ENCODE measurements at regions not wholly inside any gene's neighbourhood (a gene's known extent, or its start where the extent isn't known, plus 50 kb on each side); places are given as distances from the start of the nearest gene placed in this dataset.
"Not testable (repeated sequence)": the region's sequence is repeated elsewhere in the genome, so short reads cannot be mapped to it uniquely, and the experiment has no call there.

DNA sequence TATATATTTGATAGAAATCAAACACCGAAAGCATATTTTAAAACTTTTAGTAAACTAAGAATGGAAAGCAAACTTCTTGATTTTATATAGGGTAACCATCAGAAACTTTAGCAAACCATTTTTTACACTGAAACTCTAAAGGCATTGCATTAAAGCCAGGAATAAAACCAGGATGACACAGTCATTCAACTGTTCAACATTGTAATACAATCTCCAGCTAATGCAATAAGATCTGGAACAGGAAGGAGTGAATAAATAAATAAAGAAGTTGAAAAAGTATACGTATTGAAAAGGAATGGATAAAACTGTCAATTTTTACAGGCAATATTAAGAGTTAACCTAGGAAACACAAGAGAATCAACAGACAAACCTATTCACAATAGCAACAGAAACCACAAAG lies 181.9 kb upstream of the TTC14 start:
- DNase-seq (ENCODE audit: low read depth), result peak; percentile 70

DNA sequence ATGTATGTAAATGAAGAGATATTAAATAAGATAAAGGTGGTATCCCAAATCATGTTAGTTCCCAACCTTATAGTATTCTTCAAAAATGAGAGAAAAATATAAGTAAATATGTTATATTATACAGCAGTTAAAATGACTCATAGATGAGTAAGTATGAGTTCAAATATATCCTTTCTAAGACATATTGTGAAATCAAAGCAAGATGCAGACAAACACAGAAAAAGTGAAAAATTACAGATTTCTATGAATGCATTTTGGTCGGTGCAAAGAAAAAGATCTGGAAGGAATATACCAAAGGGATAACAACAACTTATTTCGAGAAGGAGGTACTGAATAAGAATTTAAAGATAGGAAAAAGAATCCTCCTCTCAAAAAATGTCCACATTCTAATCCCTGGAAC lies 181.2 kb upstream of the TTC14 start:
- peak; percentile 48 for DNase-seq (ENCODE audit: low read depth)

DNA sequence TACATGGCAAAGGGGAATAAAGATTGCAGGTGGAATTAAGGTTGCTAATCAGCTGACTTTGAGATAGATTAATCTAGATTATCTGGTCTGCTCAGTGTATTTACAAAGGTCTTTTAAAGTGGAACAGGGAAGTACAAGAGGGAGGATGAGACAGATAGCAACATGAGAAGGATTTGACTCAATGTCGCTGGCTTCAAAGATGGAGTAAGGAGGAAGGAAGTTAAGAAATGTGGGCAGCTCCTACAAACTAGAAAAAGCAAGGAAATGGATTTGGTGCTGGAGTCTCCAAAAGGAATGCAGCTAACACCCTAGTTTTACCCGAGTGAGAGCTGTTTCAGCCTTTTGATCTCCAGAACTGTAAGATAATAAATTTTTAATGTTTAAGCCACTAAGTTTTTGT lies 180.7 kb upstream of the TTC14 start:
- peak; percentile 60 for DNase-seq (ENCODE audit: low read depth)

DNA sequence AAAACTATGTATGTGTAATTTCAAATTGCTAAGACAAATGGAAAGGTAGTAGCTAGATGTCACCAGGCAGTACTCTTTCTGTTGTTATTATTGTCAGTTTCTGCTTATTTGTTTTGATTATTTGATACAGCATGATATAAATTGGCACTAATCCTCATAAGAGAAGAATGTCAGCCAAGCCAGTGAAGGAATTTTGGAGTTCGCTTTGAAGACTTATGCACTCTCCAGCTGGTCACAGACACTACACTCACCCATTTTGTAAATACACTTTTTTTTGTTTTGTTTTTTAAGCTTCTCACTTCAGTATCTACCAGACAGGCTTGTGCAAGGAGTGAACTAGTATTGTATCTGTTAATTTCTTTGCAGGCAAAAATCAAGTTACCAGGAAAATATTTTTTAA lies 180.2 kb upstream of the TTC14 start:
- peak; percentile 49 for DNase-seq (ENCODE audit: low read depth)

DNA sequence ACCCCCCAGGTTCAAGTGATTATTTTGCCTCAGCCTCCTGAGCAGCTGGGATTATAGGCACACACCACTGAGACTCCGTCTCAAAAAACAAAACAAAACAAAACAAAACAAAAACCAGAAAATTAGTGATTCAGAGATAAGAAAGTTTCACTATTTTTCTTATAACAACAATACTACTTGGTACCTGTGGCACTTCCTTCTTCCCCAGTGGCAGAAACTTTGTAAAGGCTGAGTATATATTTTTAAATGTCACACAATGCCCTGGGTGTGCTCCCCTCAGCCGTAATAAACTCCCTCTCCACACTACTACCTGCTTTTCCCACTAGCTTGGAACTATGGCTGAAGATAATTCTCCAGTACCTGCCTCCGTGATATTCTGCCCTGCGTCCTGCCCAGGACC lies 177.7 kb upstream of the TTC14 start:
- DNase-seq (ENCODE audit: low read depth), result not testable (repeated sequence)

DNA sequence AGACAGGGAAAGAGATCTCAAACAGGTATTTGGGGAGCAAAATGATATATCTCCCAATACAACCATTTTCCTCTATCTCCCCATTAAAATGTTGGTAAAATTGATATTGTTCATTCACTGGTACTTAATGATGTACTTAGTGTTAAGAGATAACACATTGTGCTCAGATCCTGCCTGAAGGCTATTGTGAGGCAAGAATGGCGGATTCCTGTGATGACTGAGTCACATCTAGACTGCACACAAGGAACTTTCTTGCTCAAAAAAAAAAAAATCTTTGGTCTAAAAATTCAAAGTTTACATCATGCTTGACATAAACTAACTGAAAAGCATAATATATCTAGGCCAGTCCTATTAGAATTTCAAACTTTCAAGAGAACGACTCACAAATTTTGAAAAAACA lies 171.1 kb upstream of the TTC14 start:
- peak; percentile 69 for DNase-seq (ENCODE audit: low read depth)

DNA sequence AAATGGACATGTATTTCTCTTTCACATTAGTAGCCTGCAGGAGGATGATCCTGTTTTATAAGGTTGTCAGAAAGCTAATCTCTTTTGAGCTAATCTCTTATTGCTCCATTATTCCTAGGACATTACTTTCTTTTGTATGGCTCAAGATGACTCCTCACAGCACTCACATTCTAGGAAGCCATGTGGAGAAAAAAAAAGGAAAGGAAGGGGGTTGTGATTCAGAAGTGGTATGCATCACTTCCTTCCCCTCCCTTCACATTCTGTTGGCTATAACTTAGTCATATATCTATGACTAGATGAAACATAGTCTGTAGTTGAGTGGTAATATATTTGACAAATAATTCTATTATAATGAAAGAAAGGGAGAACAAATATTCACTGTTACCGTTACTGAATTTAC lies 168.8 kb upstream of the TTC14 start:
- peak; percentile 89 for DNase-seq (ENCODE audit: low read depth)

DNA sequence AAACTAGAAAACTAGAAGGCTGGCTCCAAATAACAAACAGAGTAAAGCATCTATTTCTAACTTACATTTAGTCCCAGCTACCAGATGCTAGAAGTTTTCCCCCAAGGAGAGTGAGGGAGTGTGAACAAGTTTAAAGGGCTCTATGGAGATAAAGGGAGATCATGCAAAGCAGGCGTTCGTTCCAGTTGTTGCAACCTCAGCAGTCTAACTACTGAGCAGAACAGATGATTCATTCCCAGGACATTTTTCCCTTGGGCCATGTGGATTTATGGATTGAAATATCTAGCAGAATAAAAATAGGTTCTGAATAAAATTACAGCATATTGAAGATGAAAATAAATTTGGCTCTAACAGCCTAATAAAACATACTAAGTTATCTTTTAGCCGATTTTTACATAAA lies 154.8 kb upstream of the TTC14 start:
- DNase-seq (ENCODE audit: low read depth), result peak; percentile 41

DNA sequence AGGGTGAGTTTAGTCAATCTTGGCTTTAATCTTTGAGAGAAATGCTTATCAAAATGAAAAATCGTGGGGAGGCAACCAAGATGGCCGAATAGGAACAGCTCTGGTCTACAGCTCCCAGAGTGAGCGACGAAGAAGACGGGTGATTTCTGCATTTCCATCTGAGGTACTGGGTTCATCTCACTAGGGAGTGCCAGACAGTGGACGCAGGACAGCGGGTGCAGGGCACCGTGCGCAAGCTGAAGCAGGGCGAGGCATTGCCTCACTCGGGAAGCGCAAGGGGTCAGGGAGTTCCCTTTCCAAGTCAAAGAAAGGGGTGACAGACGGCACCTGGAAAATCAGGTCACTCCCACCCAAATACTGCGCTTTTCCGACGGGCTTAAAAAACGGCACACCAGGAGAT lies 153.6 kb upstream of the TTC14 start:
- not testable (repeated sequence) for DNase-seq (ENCODE audit: low read depth)

DNA sequence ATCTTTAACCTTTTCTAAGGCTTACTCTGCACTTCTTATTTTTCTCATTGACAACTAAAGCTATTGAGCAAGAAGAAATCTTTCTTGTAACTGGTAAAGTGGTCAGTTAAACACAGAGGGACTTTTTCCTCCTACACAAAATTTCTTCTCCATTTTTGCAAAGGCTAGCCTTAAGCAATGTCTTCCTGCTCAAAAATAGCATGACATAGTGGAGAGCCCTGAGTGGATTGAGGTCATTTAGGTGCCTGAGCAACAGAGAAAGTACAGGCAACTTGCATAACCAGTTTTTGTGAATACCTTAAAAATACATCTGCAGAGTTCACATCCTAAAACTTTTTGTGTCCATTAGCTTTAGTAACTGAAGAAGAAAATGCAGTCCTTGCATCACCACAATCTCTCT lies 144.7 kb upstream of the TTC14 start:
- DNase-seq (ENCODE audit: low read depth), result peak; percentile 12

DNA sequence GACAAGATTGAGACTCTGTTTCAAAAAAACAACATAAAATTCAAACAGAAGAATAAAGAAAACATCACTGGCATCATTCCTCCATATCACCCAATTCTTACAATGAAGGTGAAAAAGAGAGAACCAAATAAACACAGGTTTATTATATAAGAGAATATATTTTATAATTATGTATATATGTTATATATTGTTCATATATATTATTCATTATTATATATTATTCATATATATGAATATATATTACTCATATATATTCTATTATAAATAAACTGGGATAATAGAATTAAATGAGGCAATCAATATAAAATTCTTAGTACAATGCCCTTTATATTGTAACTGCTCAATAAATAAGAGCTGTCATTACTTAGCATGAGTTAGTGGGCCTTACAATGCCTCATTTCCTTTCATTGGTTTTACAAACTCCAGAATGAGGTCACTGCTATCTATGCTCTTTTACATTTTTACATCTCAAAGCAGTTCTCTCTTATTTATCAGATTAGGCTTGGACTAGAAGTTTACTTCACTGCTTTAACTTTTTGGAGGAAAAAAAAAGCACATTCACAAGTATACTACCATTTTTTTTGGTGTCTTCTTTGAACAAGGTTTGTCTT lies 135.5 kb upstream of the TTC14 start:
- no peak for DNase-seq (ENCODE audit: low read depth)

DNA sequence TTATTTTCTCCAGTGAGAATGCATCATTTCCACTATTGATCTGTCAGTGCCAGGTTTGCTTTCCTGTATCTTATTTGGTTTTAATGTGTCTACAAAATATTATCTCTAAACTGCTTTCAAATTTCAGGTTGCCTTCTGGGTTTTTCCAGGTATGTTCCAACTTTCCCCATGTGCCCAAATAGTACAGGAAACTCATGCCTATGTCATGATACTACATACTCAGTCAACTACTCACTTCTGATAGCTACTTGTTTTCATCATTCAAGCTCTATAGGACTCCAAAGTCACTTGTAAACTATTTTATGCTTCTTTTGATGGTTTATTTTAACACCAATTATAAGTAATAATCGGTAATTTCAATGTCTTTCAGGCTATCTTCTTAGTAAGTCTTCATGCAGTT lies 134.8 kb upstream of the TTC14 start:
- peak; percentile 6 for DNase-seq (ENCODE audit: low read depth)

DNA sequence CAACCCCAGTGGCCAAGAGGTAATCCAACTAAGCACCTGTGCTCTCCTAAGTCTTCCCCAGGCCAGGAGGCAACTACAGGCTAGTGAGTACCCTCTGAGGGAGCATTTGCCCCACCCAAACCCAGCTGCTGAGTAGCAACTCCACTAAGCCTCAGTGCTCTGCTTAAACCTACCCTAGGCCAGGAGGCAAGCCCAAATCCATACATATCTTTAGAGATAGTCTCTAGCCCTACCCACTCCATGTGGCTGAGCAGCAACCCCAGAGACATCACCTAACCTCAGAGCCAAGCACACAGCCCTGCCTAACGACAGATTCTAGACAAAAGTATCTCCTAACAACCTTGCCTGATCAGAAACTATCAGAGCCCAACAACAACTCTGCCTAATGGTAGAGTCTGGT lies 132.8 kb upstream of the TTC14 start:
- no peak for DNase-seq (ENCODE audit: low read depth)

DNA sequence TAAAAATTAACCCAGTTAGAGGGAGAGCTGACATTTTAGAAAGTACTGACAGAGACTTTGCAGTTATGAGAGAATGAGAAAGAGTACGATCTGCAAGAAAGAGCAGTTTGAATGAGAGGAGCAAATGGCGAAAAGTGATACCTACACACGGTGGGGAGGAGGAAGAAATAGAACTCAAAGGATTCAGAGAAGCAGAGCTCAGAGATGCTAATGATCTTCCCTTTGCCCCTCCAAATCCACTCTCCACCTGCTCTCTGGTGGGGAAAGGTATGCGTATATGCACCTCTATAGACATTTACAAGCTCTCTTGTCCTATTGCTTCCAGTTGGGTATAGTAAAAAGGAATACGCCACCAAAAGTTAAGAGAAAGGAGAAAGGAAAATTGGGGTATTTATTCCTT lies 123.3 kb upstream of the TTC14 start:
- no peak for DNase-seq (ENCODE audit: low read depth)

DNA sequence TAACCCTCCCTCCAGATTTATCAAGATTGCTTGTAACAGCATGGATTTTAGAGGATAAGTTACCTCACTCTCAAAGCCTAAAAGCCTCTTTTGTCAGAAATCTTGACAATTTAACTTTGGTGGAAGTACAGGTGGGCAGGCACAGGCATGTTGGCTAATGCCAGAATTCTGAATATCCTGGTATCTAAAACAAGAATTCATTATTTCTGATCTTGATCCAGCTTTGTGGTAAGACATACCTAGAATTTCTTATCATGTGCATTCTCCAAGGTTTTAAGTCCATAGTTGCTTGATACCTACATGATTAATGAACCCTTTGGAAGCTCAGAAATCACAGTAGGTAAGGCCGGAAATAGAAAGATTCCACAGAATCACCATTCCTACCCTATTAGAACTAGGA lies 109.9 kb upstream of the TTC14 start:
- DNase-seq (ENCODE audit: low read depth), result no peak

DNA sequence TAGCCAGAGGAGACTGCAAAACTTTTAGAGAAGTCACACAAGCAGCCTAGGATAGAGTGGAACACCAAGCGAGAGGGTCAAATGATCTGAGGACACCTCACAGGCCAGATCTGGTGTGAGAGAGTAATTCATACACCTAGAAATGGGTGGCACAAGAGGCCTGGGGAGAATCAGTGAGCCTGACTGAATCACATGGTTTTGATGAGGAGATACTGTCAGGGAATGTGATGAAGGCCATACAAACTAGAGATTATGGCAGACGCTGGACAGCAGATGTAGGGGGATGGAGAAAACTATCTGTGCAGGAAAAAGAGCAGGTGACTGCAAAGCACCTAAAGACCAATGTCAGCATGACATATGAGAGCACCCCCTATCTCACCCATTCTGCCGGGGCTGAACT lies 105.0 kb upstream of the TTC14 start:
- DNase-seq (ENCODE audit: low read depth), result no peak

DNA sequence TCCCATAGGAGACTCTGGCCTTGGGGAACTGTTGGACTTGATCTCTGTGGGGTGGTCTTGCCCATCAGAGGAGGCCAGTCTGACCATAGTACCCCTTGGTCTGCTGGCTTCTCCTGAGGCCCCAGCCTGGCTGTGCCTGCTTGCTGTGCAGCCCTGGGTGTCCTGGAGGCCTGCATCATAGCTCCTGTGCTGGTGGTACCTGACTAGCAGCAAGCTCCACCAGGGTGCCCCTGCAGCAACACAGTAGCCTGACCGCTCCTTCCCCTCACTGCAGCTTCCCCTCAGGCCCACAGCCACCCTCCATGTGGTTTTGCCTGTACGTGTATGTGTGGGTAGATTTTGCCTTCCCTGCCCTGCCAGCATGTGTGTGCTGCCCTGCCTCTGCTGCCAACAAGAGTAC lies 85.6 kb upstream of the TTC14 start:
- DNase-seq (ENCODE audit: low read depth), result no peak

DNA sequence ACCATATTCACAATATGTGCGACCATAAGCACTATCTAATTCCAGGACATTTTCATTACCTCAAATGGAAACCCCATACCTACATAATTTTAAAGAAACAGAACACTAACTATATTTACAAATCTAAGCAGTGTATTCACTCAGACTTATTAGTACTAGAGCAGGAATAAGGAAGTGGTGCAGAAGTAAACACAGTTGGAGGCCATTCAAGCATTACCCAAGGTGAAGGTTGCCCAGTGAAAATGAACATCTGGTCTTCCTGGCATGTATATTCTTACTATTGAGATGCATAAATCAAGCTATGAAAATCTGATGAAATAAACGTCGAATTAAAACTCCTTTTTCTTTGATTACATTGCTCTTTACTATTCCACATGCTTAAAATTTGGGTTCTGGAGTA lies 78.9 kb upstream of the TTC14 start:
- DNase-seq (ENCODE audit: low read depth), result no peak

DNA sequence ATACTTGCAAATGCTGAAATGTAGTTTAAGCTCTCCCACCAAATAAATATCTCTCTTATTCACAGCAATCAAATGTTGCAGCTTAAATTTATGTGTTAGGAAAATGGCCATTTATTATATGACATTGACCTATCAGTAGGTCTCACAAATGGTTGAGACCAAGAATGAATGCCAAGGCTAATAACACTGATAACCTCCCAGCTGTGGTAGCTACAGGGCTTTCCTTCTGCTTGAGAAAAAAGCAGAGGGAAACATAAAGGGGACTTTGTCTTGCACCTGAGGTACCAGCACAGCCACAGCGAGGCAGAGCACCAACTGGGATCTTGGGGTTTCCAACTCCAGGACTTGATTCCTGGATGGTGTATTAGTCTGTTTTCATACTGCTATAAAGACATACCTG lies 73.1 kb upstream of the TTC14 start:
- DNase-seq (ENCODE audit: low read depth), result no peak

DNA sequence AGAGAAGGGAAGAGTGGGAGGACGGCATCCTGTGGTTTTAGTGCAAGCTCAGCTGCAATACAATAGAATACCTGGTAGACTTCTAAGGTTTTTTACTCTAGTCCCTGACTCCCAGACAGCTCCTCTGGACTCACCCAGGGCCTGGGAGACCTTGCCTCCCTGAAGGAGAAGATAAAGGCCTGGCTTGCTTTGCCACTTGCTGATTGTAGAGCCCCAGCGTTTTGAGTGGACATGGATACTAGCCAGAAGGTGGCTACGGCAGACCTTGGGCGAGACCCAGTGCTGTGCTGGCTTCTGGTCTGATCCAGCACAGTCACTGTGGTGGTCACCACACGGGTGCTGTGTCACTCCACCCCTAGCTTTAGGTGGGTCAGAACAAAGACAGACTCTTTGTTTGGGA lies 72.2 kb upstream of the TTC14 start:
- no peak for DNase-seq (ENCODE audit: low read depth)

DNA sequence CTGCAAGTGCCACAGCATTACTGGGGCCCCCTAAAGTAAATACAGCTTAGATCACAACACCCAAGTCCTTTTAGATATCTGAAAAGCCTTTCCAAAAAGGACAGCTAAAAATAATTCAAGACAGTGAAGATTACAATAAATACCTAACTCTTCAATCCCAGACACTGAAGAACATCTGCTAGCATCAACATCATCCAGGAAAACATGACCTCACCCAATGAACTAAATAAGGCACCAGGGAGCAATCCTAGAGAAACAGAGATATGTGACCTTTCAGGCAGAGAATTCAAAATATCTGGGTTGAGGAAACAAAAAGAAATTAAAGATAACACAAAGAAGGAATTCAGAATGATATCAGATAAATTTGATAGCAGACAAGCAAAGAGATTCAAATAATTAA lies 71.7 kb upstream of the TTC14 start:
- no peak for DNase-seq (ENCODE audit: low read depth)

DNA sequence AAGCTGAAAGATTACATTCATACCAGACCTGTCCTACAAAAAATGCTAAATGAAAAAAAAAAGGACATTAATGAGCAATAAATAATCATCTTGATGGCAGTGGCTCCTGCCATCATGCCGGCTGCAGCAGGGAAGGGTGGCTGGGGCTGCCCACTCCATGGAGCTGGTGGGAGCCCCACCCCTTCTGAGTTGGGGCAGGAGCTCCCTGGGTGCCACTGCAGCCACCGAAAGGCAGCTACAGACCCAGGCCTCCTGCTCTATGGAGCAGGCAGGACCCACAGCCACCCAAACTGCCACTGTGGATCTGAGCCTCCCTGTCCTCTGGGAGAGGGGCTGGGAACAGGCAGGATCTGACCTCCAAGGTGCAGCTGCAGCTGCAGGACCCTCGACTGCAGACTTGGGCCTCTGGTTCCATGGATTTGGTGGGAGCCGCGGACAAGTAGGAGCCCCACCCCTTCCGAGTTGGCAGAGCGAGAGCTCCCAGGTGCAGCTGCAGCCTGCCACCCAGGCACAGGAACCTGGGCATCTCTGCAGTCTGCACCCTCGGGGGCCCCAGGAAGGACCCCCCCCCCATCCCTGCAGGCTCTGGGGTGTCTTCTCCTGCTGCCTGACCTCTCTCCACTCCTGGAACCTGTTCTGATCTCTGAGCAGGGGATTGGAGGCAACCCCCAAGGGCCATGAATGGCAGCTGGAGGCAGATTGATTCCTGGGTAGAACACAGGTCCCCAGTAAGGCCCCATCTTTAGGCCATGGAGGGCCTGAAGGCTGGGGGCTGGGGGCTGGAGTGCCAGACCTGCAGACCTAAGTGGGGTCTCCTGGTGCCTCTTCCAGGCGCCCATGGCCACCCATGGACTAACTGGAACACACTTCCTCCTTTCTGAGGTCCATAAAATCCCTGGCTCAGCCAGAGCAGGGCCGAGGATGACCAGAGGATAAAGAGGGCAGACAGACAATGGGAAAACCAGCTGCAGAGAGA lies 70.4 kb upstream of the TTC14 start:
- DNase-seq (ENCODE audit: low read depth), result no peak

DNA sequence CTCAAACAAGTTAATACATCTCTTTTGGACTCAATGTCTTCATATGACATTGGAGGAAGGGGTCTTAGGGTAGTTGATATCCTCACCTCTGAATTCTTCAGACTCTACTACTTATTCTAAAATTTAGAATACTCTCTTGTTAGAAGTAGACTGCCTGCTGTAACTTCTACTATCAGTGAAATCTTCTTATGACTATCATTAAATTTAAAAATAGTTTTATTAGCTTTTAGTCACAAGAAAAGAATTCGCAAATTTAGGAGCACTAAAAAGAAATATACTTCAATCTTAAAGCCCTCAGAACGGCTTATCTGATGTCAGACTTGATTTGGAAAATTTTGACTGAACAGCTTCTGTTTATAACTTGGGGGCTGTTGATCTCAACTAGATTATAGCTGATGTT lies 67.1 kb upstream of the TTC14 start:
- DNase-seq (ENCODE audit: low read depth), result no peak

DNA sequence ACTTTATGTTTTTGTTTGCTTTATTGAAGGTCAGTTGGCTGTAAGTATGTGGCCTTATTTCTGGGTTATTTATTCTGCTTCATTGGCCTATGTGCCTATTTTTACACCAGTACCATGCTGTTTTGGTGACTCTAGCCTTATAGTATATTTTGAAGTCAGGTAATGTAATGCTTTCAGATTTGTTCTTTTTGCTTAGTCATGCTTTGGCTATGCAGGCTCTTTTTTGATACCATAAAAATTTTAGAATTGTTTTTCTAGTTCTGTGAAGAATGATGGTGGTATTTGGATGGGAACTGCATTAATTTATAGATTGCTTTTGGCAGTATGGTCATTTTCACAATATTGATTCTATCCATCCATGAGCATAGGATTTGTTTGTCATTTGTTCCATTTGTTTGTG lies 63.5 kb upstream of the TTC14 start:
- no peak for DNase-seq (ENCODE audit: low read depth)
